ENCODE measurements at regions not wholly inside any gene's neighbourhood (a gene's known extent, or its start where the extent isn't known, plus 50 kb on each side); places are given as distances from the start of the nearest gene placed in this dataset.
"Not testable (repeated sequence)": the region's sequence is repeated elsewhere in the genome, so short reads cannot be mapped to it uniquely, and the experiment has no call there.

DNA sequence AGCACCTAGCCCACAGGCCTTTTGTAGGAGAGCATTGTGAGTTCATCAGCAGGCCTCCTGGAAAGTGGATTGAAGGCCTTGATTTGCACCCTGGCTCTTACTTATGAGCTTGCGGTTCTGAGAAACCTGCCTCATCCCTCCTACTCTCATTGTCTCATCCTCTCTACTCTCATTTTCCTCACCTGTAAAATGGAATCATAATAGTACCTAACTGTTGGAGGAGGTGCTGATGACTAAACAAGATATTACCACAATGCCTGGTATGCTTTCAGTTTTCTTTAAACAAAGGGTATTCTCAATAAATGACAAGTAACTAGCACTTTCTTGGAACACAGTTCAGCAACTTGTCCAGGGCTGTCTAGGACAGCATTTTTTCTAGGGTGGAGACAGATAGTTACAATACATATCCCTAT is 243.1 kb upstream of the MAF start:
- H3K4me3 Mint-ChIP-seq: no peak overlapping the region
- H3K36me3 Mint-ChIP-seq (ENCODE audit: low read depth): no peaks in the 10 kb centered on the region
- H3K4me1 Mint-ChIP-seq (ENCODE audit: low read depth): no peaks in the 10 kb centered on the region
- H3K9me3 Mint-ChIP-seq: no peaks in the 10 kb centered on the region
- no peak overlapping the region for H3K27ac Mint-ChIP-seq
- H3K27me3 Mint-ChIP-seq: no peaks in the 10 kb centered on the region
- intact Hi-C loops (cut with micrococcal nuclease): no loop called here

DNA sequence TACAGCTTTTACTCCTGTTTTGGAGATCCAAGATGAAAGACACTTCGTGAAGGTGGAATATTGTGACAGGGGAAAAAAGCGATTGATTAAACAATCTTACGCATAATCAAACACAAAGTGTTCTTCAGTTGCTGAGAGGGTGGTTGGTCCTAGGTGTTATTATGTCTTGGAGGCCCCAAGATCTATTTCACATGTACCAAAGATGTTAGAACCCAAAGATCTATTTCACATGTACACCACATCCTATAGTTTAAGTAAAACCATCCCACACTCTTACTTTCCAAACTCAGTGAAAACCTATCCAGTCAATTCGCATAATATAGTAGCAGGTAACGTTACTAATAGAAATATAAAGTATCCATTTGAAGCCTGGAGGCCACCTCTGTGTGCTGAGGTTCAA is 242.6 kb upstream of the MAF start:
- Mint-ChIP-seq H3K4me3 (no peak overlapping the region), H3K4me1 (ENCODE audit: low read depth) (no peaks in the 10 kb centered on the region), H3K9me3 (no peaks in the 10 kb centered on the region), H3K27me3 (no peaks in the 10 kb centered on the region), H3K36me3 (ENCODE audit: low read depth) (no peaks in the 10 kb centered on the region), H3K27ac (no peak overlapping the region)
- intact Hi-C loops (cut with micrococcal nuclease): no loop called here

DNA sequence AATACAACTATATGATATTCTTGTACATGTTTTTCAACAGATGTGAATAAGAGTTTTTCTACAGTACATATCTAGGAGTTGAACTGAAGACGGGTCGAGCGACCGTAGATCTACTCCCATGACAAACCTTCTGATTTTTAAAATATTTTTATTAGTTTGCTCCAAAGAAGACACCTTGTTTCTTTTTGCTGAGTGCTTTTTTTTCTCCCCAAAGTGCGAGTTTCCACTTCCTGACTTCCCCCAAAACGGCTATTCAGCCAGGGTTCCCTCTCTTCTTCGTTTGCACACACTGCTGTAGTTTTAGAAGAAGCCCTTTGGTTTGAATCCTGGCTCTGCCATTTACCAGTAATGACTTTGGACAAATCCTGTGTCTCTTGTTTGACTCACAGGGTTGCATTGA is 241.7 kb upstream of the MAF start:
- intact Hi-C loops (cut with micrococcal nuclease): no loop called here
- Mint-ChIP-seq H3K27me3 (no peaks in the 10 kb centered on the region), H3K4me1 (ENCODE audit: low read depth) (no peaks in the 10 kb centered on the region), H3K4me3 (no peak overlapping the region), H3K36me3 (ENCODE audit: low read depth) (no peaks in the 10 kb centered on the region), H3K27ac (no peak overlapping the region), H3K9me3 (no peaks in the 10 kb centered on the region)

- no peaks in the 10 kb centered on the region for H3K9me3 Mint-ChIP-seq
- H3K4me3 Mint-ChIP-seq: no peak overlapping the region
- no peak overlapping the region for H3K27ac Mint-ChIP-seq
- H3K36me3 Mint-ChIP-seq (ENCODE audit: low read depth): no peaks in the 10 kb centered on the region
- no peaks in the 10 kb centered on the region for H3K27me3 Mint-ChIP-seq
- H3K4me1 Mint-ChIP-seq (ENCODE audit: low read depth): no peaks in the 10 kb centered on the region
- intact Hi-C loops (cut with micrococcal nuclease): no loop called here
Observed at GRCh38 chr16:79839466-79840341, 239.2 kb upstream of the MAF start.

DNA sequence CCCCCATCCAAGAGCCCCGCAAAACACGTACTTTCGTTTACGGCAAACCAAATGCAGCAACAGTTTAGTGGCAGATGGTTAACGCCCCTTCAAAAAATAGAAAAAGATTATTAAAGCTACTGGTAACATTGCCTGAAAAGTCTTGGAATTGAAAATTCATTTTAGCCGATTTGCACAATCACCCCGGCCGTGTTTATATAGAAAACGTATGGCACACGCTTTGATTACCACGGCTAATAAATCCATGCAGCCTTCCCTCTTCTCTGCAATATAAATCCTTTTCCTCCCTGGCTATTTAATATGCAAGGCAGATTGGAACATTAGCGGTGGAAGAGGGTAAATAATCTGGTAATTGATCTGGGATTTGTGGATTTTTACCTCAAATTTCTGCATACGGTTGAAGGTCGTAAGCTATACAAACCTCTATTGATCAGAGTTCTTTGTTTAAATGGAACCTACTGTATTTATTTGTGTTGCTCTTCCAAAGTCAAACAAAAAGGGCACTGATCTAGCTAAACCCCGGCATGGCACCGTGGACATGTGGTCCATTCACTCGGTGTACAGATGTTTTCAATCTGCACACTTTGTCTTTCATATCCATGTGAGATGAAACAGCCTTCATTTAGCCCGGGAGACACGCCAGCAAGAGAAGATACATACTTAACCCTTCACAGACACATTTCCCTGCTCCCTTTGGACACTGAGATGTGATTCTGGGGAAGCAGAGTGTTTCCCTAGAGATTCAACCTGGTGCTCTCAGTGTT is 238.1 kb upstream of the MAF start:
- Mint-ChIP-seq H3K9me3 (no peaks in the 10 kb centered on the region), H3K36me3 (ENCODE audit: low read depth) (no peaks in the 10 kb centered on the region), H3K27ac (no peak overlapping the region), H3K4me1 (ENCODE audit: low read depth) (no peaks in the 10 kb centered on the region), H3K4me3 (no peak overlapping the region), H3K27me3 (no peaks in the 10 kb centered on the region)
- intact Hi-C loops (cut with micrococcal nuclease): no loop called here

- Mint-ChIP-seq H3K4me3 (no peak overlapping the region), H3K36me3 (ENCODE audit: low read depth) (no peaks in the 10 kb centered on the region), H3K27ac (no peak overlapping the region), H3K4me1 (ENCODE audit: low read depth) (no peaks in the 10 kb centered on the region), H3K27me3 (no peaks in the 10 kb centered on the region), H3K9me3 (no peaks in the 10 kb centered on the region)
- intact Hi-C loops (cut with micrococcal nuclease): no loop called here
Observed at GRCh38 chr16:79836144-79836543, 235.6 kb upstream of the MAF start.

- Mint-ChIP-seq H3K36me3 (ENCODE audit: low read depth) (no peaks in the 10 kb centered on the region), H3K4me3 (no peak overlapping the region), H3K4me1 (ENCODE audit: low read depth) (no peaks in the 10 kb centered on the region), H3K27me3 (no peaks in the 10 kb centered on the region), H3K27ac (no peak overlapping the region), H3K9me3 (no peaks in the 10 kb centered on the region)
- intact Hi-C loops (cut with micrococcal nuclease): no loop called here
Observed at GRCh38 chr16:79835194-79835593, 234.7 kb upstream of the MAF start.

DNA sequence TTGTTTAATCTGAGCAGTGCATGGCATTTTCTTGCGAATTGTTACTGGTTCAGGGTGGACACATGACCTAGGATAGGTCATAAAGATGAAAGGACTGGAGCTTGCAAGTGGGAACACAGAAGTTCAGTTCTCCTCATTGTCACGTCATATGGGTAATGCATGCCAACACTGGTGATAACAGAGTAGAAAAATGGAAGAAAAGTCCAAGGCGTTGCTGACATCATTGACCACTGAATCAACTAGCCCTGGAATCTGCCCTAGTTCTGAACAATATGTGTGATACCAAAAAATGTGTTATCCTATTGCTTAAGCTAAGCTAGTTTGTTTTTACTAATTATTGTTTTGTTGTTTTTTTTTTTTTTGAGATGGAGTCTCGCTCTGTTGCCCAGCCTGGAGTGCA is 234.2 kb upstream of the MAF start:
- Mint-ChIP-seq H3K36me3 (ENCODE audit: low read depth) (no peaks in the 10 kb centered on the region), H3K4me1 (ENCODE audit: low read depth) (no peaks in the 10 kb centered on the region), H3K27ac (no peak overlapping the region), H3K4me3 (no peak overlapping the region), H3K9me3 (no peaks in the 10 kb centered on the region), H3K27me3 (no peaks in the 10 kb centered on the region)
- intact Hi-C loops (cut with micrococcal nuclease): no loop called here

DNA sequence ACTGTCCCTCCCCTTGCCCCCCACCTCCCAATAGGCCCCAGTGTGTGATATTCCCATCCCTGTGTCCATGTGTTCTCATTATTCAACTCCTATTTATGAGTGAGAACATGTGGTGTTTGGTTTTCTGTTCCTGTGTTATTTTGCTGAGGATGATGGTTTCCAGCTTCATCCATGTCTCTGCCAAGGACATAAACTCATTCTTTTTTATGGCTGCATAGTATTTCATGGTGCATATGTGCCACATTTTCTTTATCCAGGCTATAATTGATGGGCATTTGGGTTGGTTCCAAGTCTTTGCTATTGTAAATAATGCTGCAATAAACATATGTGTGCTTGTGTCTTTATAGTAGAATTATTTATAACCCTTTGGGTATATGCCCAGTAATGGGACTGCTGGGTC is 233.5 kb upstream of the MAF start:
- intact Hi-C loops (cut with micrococcal nuclease); H3K36me3 Mint-ChIP-seq (ENCODE audit: low read depth); H3K4me3 Mint-ChIP-seq; H3K9me3 Mint-ChIP-seq; H3K27ac Mint-ChIP-seq; H3K27me3 Mint-ChIP-seq; H3K4me1 Mint-ChIP-seq (ENCODE audit: low read depth): not testable (repeated sequence)

- Mint-ChIP-seq H3K9me3 (no peaks in the 10 kb centered on the region), H3K4me1 (ENCODE audit: low read depth) (no peaks in the 10 kb centered on the region), H3K27me3 (no peaks in the 10 kb centered on the region), H3K27ac (no peak overlapping the region), H3K36me3 (ENCODE audit: low read depth) (no peaks in the 10 kb centered on the region), H3K4me3 (no peak overlapping the region)
- intact Hi-C loops (cut with micrococcal nuclease): no loop called here
Observed at GRCh38 chr16:79833559-79833958, 233.0 kb upstream of the MAF start.

DNA sequence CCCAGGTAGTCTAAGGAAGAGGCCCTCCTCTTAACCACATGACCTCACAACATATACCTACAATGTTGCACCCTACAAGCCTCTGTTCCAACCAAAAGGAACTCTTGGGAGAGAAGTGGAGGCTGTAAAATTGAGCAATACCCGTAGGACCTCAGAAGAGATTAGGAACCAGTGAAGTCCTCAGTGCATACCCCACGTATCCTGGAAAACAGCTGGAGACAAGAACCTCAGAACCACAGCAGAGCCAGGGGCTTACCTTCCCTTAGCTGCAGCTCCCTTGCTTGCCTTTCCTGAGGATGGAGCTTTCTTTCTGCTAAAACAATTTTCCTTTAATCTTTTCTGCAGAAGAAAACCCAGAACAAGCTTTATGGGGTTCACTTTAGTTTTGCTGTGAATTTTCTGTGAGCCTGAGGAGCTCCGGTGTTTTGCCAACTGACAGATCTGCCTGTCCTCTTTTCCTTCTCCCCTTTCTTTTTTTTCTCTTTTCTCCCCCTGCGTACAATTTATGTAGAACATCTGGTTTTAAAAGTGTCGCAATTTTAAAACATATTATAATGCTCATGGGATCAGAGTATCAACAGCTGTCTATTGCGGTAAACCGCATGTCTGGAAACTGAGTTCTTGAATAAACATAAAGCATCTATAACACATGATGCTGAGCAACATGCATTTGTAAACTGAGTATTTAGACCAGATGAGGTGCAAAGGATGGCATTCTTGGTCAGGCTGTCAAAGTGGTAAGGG is 226.4 kb upstream of the MAF start:
- Mint-ChIP-seq H3K4me3 (no peak overlapping the region), H3K27ac (no peak overlapping the region), H3K27me3 (no peaks in the 10 kb centered on the region), H3K4me1 (ENCODE audit: low read depth) (no peaks in the 10 kb centered on the region), H3K36me3 (ENCODE audit: low read depth) (no peaks in the 10 kb centered on the region), H3K9me3 (no peaks in the 10 kb centered on the region)
- intact Hi-C loops (cut with micrococcal nuclease): no loop called here

DNA sequence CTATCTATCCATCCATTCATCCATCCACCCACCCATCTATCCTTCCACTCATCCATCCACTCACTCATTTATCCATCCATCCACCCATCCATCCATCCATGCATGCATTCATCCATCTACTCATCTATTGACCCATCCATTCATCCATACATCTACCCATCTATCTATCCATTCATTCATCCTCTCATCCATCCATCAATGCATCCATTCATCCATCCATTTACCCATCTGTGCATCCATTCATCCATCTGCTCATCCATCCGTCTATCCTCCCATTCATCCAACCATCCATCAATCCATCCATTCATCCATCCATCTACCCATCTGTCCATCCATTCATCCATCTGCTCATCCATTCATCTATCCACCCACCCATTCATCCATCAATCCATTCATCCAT is 224.5 kb upstream of the MAF start:
- no peaks in the 10 kb centered on the region for H3K4me1 Mint-ChIP-seq (ENCODE audit: low read depth)
- no peak overlapping the region for H3K4me3 Mint-ChIP-seq
- intact Hi-C loops (cut with micrococcal nuclease): no loop called here
- no peaks in the 10 kb centered on the region for H3K36me3 Mint-ChIP-seq (ENCODE audit: low read depth)
- H3K27me3 Mint-ChIP-seq: no peaks in the 10 kb centered on the region
- H3K27ac Mint-ChIP-seq: no peak overlapping the region
- no peaks in the 10 kb centered on the region for H3K9me3 Mint-ChIP-seq

DNA sequence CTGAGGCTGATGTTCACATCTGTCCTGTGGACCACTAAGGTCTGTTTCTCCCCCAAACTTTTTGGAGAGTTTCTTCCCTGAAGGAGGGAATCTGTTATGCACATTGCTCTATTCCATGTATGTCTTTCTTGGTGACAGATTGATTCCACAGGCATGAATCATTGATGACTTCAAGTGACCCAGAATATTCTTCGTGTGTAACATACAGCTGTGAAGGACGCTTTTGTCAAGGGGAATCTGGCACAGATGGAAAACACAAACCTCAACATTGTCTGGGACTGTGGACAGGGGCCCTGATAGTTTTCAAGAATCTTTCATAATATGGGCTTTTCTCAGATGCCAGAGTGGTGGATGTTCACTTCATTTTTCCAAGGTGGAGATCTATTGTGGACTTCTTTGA is 223.1 kb upstream of the MAF start:
- Mint-ChIP-seq H3K36me3 (ENCODE audit: low read depth) (no peaks in the 10 kb centered on the region), H3K27me3 (no peaks in the 10 kb centered on the region), H3K9me3 (no peaks in the 10 kb centered on the region), H3K4me3 (no peak overlapping the region), H3K27ac (no peak overlapping the region), H3K4me1 (ENCODE audit: low read depth) (no peaks in the 10 kb centered on the region)
- intact Hi-C loops (cut with micrococcal nuclease): no loop called here

- H3K4me3 Mint-ChIP-seq: no peak overlapping the region
- intact Hi-C loops (cut with micrococcal nuclease): no loop called here
- no peaks in the 10 kb centered on the region for H3K9me3 Mint-ChIP-seq
- no peaks in the 10 kb centered on the region for H3K4me1 Mint-ChIP-seq (ENCODE audit: low read depth)
- H3K36me3 Mint-ChIP-seq (ENCODE audit: low read depth): no peaks in the 10 kb centered on the region
- H3K27me3 Mint-ChIP-seq: no peaks in the 10 kb centered on the region
- no peak overlapping the region for H3K27ac Mint-ChIP-seq
Observed at GRCh38 chr16:79821911-79822310, 221.4 kb upstream of the MAF start.

Data from dendritic cell treated with granulocyte-macrophage colony-stimulating factor and Interleukin-4, amounts not matched to agents 40 ng/mL and 50 ng/mL, for 4 days (primary cell).